ENCODE measurements at regions not wholly inside any gene's neighbourhood (a gene's known extent, or its start where the extent isn't known, plus 50 kb on each side); places are given as distances from the start of the nearest gene placed in this dataset.

GRCh38 chr13:48923376-48923775 lies 52.3 kb upstream of the FNDC3A start:
- Histone ChIP-seq H3K4me3 (ENCODE audit: low read depth in 1 of 5, low read length in 5 of 5) (no peak overlapping the region), H3K36me3 (ENCODE audit: control insufficient read depth in 5 of 5, insufficient read depth in 5 of 5, low read length in 5 of 5) (no peaks in the 10 kb centered on the region), H3K9ac (ENCODE audit: low read length in 5 of 5) (no peak overlapping the region), H3K9me3 (ENCODE audit: control insufficient read depth in 5 of 5, low read length in 5 of 5) (no peaks in the 10 kb centered on the region), H3K27ac (ENCODE audit: low read depth, low read length) (no peak overlapping the region), H3K27me3 (ENCODE audit: control insufficient read depth in 5 of 5, insufficient read depth in 4 of 5, low read length in 5 of 5) (no peaks in the 10 kb centered on the region), H3K4me1 (ENCODE audit: control insufficient read depth in 5 of 5, insufficient read depth in 5 of 5, low read length in 5 of 5) (no peaks in the 10 kb centered on the region)

- Histone ChIP-seq H3K9ac (ENCODE audit: low read length in 5 of 5) (no peak overlapping the region), H3K27me3 (ENCODE audit: control insufficient read depth in 5 of 5, insufficient read depth in 4 of 5, low read length in 5 of 5) (no peaks in the 10 kb centered on the region), H3K36me3 (ENCODE audit: control insufficient read depth in 5 of 5, insufficient read depth in 5 of 5, low read length in 5 of 5) (no peaks in the 10 kb centered on the region), H3K4me3 (ENCODE audit: low read depth in 1 of 5, low read length in 5 of 5) (no peak overlapping the region), H3K27ac (ENCODE audit: low read depth, low read length) (no peak overlapping the region), H3K4me1 (ENCODE audit: control insufficient read depth in 5 of 5, insufficient read depth in 5 of 5, low read length in 5 of 5) (no peaks in the 10 kb centered on the region), H3K9me3 (ENCODE audit: control insufficient read depth in 5 of 5, low read length in 5 of 5) (no peaks in the 10 kb centered on the region)
Measured at GRCh38 chr13:48925001-48925400, 50.7 kb upstream of the FNDC3A start.
